Ureter (tissue), 1 donor: ENCODE measurements at regions not wholly inside any gene's neighbourhood (a gene's known extent, or its start where the extent isn't known, plus 50 kb on each side); places are given as distances from the start of the nearest gene placed in this dataset.
"Not testable (repeated sequence)": the region's sequence is repeated elsewhere in the genome, so short reads cannot be mapped to it uniquely, and the experiment has no call there.

Experiments
- DNase-seq: peaks from one replicate; pipeline ENCODE4 v3.0.0-alpha.2; 2020; ENCODE audit warnings: low spot score
- donor health status: DM: yes; HTN: yes; CAD: no.

GRCh38 chr3:145906755-145907154, 254.2 kb downstream of the PLOD2 start:
- DNase-seq: no peak

GRCh38 chr3:145911016-145911415, 250.0 kb downstream of the PLOD2 start:
- no peak for DNase-seq

GRCh38 chr3:145915787-145916186, 245.2 kb downstream of the PLOD2 start:
- DNase-seq: no peak

- not testable (repeated sequence) for DNase-seq
Measured at GRCh38 chr3:145927736-145928135, 233.2 kb downstream of the PLOD2 start.

GRCh38 chr3:145936971-145937370, 224.0 kb downstream of the PLOD2 start:
- no peak for DNase-seq

GRCh38 chr3:145939431-145939830, 221.6 kb downstream of the PLOD2 start:
- no peak for DNase-seq

- no peak for DNase-seq
Measured at GRCh38 chr3:145942052-145942451, 218.9 kb downstream of the PLOD2 start.

GRCh38 chr3:145943952-145944351, 217.0 kb downstream of the PLOD2 start:
- DNase-seq: no peak

- DNase-seq: no peak
Measured at GRCh38 chr3:145951441-145951840, 209.5 kb downstream of the PLOD2 start.

- DNase-seq: no peak
Measured at GRCh38 chr3:145952536-145952935, 208.4 kb downstream of the PLOD2 start.

GRCh38 chr3:145953316-145953715, 207.7 kb downstream of the PLOD2 start:
- DNase-seq: no peak

- no peak for DNase-seq
Measured at GRCh38 chr3:145959457-145960088, 201.4 kb downstream of the PLOD2 start.

- no peak for DNase-seq
Measured at GRCh38 chr3:145963111-145963510, 197.9 kb downstream of the PLOD2 start.

- DNase-seq: no peak
Measured at GRCh38 chr3:145967043-145967442, 193.9 kb downstream of the PLOD2 start.

- no peak for DNase-seq
Measured at GRCh38 chr3:145971186-145971585, 189.8 kb downstream of the PLOD2 start.

- DNase-seq: no peak
Measured at GRCh38 chr3:145972851-145973250, 188.1 kb downstream of the PLOD2 start.

GRCh38 chr3:145981056-145981455, 179.9 kb downstream of the PLOD2 start:
- DNase-seq: no peak

GRCh38 chr3:145983101-145983500, 177.9 kb downstream of the PLOD2 start:
- DNase-seq: no peak
